GM21786 (cell line): ENCODE measurements at regions not wholly inside any gene's neighbourhood (a gene's known extent, or its start where the extent isn't known, plus 50 kb on each side); places are given as distances from the start of the nearest gene placed in this dataset.
"Not testable (repeated sequence)": the region's sequence is repeated elsewhere in the genome, so short reads cannot be mapped to it uniquely, and the experiment has no call there.

ENCODE experiments used
- ATAC-seq: cut with Tn5 transposase; IDR thresholded peaks from one replicate; pipeline ENCODE4 v1.9.1; 2021; ENCODE audit not compliant: unreplicated experiment

DNA sequence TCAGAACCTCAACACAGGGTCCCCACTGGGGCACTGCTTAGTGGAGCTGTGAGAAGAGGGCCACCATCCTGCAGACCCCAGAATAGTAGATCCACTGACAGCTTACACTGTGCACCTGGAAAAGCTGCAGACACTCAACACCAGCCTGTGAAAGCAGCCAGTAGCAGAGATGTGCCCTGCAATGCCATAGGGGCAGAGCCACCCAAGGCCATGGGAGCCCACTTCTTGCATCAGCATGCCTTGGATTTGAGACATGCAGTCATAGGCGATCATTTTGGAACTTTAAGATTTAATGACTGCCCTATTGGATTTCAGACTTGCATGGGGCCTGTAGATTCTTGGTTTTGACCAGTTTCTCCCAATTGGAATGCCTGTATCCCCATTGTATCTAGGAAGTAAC, 1962.1 kb upstream of the PRR20A start:
- not testable (repeated sequence) for ATAC-seq

DNA sequence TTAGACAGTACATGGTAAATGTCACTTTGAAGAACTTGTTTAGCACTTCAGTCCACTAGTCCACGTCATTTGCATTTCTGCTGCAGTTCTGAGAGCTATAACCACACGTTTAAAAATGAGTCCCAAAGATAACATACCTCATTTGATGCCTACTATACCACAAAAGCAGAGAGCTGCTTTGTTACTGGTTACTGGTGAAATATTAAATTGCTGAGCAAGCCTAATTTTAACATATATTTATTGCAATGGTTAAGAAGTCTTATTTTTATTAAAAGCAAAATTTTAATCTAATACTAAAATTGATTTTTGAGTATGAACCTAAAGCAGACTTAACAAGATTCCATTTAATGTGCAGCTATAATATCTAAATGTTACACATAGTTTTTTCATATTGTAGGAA, 1949.7 kb upstream of the PRR20A start:
- no peak for ATAC-seq

DNA sequence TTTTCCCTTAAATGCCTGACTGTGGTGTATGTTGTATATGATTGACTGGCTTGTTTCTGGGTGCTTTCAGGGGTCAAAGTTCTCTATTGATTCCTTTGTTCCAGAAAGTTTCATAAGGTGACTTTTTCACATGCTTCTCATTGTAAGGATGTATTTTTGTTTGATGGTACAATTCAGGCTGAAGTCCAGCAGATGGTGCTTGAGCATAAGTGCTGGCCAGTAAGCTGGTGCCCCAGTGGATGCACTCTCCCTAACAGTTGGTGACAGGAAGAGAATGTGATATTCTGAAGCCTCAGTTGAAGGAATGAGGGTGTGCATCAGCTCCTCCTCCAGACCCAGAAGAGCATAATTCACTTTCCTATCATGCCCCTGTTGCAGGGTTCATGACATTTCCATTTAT, 1941.6 kb upstream of the PRR20A start:
- no peak for ATAC-seq

DNA sequence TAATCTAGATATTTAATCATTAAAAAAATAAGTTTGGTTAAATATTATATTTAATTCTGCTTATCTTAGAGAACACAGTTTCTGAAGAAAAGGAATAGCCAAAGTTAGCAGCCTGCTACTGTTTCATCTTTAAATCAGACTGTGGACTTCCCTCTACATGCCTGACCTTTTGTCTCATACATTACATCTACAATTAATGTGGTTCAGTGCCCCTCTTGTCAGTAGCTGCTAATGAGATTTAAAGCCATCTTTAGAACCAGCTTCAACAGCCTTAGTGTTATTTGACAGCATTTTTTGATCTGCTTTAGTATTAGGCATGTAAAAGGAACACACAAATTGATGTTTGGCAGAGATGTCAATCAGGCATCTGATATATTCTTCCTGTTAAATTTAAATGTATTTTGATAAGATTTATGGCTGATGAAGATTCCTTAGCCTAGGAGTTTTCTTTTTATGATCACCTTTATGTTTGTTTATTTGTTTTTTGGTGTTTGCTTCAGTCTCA, 1925.8 kb upstream of the PRR20A start:
- no peak for ATAC-seq

DNA sequence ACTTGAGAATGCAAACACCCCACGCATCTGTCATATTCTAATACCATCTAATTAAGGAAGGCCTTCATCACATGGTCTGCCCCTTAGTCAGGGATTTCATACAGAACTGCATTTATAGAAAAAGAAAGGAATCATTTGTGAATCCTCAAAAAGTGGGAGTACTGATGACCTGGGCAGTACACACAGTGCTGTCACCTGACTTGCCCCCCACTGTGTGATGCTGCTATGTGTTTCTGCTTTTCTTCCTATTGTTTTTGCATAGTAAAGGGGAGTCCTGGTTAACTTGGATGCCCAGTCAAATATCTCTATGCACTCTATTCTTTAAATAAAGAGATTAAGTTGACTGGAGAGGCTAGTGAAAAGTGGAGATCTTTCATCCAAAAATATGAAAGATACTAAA, 1921.2 kb upstream of the PRR20A start:
- ATAC-seq = no peak

DNA sequence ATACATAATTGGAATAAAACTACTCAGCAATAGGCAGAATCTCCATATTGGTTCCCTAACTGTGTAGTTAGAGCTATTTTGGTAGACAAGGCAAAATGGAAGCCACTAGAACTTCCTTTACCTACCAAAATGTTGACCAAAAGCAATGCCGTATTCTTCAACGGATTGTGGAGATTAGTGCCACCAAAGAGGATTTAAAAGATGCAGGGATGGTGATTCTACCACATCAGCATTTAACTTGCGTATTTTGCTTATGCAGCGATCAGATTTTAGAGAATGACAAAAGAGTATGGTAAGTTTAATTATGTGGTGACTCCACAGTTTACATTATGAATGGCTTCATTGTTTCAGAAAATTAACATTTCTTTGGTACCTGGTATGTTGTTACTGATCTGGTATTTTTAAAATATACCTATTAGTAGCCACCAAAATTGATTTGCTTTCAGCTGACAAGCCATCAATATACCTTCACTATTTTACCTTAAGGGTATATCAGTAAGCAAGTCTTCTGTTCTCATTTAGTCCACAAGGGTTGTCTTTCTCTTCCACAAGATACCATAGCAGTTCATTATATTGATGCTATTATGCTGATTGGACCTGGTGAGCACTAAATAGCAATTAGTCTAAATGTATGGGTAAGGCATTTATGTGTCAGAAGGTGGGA, 1910.7 kb upstream of the PRR20A start:
- no peak for ATAC-seq

DNA sequence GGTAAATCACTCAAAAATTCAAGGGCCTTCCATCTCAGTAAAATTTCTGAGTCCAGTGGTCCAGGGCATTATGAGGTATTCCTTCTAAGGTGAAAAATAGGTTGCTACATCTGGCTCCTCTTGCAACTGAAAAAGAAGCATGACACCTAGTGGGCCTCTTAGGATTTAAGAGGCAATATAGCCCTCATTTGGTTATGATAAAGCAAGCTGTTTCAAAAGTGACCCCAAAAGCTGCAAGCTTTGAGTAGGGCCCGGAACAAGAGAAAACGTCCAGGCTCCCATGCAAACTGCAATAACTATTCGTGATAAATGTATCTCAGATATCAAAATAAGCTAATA, 1910.2 kb upstream of the PRR20A start:
- no peak for ATAC-seq

DNA sequence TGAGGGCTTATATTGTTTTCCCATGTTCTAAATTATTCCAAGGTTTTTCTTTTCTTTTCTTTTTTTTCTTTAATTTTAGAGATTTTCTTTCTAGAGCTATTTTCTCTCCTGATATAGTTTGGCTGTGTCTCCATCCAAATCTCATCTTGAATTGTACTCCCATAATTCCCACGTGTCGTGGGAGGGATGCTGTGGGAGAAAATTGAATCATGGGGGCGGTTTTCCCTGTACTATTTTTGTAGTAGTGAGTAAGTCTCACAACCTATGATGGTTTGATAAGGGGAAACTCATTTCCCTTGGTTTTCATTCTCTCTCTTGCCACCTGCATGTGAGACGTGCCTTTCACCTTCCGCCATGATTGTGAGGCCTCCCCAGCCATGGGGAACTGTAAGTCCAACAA, 1906.4 kb upstream of the PRR20A start:
- no peak for ATAC-seq

DNA sequence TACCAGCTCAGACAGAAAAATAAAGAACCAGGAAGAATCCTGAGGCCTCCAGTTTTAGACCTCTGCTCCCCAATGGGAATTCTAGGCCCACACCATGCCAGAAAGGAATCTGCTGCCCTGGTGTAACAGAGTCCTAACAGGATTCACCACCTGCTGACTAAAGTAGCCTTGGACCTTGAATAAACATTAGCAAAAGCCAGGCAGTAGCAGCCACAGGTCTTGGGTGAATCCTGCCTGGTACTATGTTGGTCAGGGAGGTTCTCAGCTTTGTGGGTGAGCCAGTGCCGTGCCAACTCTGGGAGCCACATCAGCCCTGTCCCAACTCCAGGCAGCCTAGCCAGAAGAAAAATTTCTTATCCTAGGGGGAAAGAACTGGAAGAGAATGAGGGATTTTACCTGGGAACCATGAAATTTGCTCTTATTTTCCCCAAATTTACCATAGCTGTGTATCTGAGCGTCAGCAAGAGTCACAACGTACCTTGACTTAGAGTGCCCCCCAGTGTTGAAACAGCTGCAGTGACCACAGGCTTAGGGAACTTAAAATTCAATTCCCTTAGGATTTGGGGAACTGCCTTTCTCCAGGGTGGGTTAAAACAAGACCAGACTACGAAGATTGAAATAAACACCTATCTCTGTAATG, 1895.6 kb upstream of the PRR20A start:
- no peak for ATAC-seq

DNA sequence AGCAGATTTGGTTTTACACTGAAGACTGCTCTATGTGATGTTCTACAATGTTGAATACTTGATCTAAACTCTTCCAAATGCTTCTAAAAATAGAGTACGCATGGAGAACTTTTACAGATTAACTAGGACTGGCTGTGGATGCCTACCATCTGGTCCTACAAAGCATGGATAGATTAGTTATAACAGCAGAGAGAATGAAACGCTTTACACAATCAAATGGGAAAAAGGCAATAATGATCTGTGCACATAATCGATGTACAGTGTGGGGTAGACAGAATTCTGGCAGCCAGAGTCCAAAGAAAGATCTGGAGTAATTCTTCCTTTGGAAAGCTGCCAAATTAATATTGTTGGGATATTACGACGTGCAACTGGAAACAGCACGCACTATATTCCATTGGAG, 1885.5 kb upstream of the PRR20A start:
- no peak for ATAC-seq

DNA sequence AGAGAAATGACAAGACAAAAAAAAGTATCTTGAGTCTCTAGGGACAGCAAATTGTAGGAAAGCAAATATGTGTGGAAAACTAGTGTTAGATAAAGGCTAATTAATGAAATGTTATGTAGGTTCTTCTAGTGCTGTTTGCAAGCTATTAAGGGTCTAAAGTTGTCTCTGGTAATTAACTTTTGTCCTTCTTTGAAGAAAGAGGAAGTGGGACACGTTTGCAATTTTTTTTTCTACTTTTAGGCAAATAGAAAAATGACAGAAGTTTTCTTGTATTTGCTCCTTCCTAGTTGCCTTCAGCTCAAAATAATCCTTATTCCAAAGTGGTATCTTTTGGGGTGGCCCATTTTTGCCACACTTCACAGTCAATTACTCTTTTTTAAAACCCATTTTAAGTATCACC, 1877.7 kb upstream of the PRR20A start:
- no peak for ATAC-seq

DNA sequence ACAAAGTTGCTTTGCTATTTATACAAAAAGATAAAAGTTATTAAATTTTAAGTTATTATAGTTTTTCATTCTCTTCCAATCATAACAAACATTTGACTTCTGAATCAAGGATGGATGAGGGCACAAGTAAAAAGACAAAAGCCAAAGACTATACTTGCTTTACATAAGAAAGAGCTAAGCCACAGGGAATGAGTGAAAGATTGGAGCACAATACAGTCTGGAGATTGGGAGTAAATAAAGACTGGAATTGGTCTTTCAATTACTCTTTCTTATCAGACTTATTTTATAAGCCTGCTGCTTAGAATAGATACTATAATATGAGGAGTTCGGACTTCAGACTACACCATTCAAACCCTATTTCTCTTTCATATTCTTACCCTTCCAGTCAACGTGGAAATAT, 1874.1 kb upstream of the PRR20A start:
- ATAC-seq = no peak

DNA sequence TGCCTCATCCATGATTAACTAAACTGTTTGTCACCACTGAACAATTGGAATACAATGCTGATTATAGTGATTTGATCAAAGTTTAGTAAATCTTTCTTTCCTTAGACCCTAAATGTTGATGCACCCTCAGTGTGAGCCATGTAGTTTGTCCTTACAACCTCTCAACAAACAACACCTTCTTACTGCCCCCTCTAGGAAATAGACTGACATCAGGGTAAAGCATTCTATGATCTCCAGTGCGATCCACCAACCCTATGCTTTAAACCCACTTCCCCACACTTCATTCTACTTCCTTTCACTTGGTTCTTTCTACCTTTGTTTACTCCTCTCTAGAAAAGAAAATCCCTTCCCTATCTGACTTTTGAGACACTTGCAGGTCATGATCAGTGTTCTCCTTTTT, 1842.5 kb upstream of the PRR20A start:
- no peak for ATAC-seq

DNA sequence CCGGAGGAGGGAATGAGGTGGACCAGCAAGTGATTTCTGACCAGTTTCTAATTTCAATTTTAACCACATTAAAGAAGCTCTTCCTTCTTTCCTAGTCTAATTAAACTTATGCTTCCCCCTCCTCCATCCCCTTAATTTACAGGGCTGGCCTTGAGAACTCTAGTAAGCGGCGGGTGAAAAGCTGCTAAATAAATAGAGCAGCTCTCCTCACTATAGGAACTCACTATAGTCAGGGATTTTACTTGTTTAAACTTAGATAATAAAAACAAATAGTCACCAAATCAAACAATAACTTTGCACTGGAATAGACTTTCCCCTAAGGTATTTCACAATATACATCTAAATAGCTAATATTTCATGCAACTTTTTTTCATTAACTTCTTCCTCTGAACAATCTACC, 1838.2 kb upstream of the PRR20A start:
- ATAC-seq = no peak

DNA sequence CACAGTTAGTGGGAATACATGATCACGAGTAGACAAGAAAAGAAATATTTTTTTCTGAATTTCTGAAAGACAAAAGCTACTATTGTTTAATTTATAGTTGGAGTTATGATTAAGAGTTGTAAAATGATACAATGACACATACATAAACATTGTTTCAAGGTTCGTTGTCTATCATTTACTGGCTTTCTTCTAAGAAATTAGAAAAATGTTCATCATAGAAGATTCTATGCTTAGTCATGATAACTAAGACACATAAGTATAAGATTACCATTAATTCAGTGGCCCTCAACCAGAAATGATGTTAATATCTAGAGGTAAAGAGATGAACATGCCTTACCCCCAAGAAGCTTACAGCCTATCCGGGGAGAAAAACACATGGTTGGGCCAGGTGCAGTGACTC, 1832.8 kb upstream of the PRR20A start:
- no peak for ATAC-seq

DNA sequence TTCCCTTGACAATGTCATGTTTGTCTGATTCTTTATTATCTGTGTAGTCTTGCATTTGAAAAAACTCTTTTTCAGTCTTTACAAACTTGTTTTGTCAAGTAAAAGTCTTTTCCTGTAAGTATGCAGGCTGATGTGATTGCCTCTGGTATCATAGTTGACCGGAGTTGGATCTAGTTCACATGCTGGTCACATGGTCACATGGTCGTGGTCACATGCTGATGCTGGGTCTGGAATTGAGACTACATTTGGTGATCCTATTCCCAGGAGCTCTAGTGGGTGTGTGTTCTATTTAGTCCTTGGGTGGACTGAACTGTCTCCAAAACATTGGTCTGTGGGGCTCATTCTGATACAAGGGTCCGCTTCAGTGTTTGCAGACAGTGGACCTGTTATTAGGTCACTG, 1798.8 kb upstream of the PRR20A start:
- ATAC-seq = no peak

DNA sequence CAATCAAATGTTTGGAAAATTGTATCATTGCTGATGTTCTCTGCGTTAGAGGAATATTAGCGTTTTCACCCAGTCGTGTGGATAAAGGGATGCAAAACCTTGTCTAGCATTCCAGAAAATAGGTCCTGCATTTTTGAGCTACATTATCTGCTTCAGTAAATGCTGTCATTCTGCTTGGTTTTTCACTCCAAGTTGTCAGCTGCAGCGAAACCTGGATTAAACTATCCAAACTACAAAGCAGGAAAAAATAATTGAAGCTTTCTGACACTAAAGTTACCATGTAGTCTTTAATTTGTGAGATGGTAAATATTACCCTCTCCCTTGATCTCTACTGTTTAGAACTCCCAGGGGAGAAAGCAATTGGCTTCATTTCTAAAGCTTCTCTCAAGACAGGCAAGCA, 1795.5 kb upstream of the PRR20A start:
- no peak for ATAC-seq

DNA sequence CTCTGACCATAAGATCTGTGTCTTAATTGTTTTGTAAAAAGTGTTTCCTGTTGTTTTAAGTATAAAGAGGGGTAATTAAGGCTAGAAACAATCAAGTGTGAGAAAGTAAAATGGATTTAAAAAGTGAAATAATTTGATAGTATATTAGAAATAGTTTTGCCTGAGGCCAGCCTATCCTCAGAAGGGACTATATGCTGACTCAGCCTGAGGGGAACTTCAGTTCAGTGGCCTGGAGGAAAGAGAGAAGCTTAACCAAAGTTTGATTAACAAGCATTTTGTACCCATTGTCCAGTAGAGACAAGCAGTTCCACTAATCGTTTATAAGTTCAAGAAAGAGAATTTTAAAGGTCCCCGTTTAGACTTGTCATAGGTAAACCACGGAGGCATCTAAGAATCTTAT, 1793.2 kb upstream of the PRR20A start:
- no peak for ATAC-seq

DNA sequence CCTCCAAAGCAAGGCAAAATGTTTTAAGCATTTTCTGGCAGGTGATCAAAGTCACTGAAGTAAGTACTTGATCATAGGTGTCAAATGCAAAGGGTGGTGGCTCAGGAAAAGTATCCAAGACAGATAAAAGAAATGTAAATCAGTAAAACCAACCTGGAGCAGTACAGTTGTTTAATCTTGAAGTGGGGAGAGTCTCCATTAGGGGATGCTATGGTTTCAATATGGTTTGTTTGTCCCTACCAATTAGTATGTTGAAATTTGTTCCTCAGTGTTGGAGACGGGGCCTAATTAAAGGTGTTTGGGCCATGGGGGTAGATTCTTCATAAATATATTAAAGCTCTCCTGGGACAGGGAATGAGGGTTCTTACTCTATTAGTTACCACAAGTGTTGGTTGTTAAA, 1781.7 kb upstream of the PRR20A start:
- ATAC-seq = no peak

DNA sequence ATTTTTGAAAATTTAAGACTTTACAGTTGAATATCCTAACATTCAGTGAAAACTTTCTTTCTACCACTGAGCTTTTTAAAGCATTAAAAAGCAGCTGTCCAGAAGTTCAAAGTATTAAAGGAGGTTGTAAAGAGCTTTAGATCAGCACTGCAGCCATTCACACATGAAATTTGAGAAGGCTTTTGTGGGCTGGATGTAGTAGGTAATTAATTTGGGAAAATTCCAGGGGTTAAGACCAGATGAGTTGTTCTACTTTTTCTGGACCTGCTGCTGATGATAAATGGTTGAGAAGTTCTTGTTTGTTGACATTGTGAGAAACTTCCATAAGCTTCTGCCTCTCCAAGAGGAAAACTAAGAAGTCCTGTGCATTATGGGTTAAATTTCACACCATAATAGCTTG, 1779.6 kb upstream of the PRR20A start:
- ATAC-seq = no peak

DNA sequence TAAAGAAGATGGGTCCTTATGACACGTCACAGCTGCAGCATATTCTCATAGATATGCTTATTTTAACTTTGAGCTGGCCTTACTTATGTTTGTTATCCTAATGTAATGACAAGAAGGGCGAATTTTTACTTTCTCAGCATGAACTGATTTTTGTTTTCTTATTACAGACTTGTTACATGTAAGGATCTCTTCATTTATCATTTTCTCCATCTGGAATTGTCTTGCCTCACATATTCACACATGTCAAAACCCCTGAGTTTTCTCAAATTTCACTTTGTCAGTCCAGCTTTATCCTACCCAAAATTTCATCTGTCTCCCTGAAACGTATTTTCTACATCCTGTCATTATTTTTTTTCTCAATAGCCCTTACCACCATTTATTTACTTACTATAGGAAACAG, 1774.0 kb upstream of the PRR20A start:
- ATAC-seq = no peak

DNA sequence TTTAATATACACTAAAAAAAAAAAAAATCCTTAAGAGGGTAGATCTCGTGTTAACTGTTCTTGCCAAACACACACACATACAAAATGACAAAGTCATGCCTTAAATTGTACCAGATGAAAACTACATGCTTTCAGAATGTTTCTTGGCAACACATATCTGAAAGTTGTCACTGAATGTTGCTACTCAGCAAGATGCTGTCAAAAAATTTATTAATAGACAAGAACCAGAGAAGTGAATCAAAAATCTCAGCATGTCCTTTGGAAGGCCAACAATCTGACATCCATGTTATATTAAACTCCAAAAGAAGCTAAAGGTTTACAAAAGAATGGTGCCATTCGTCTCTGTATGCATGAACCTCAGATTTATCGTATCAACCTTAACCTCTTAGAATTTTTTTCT, 1746.2 kb upstream of the PRR20A start:
- ATAC-seq = no peak

DNA sequence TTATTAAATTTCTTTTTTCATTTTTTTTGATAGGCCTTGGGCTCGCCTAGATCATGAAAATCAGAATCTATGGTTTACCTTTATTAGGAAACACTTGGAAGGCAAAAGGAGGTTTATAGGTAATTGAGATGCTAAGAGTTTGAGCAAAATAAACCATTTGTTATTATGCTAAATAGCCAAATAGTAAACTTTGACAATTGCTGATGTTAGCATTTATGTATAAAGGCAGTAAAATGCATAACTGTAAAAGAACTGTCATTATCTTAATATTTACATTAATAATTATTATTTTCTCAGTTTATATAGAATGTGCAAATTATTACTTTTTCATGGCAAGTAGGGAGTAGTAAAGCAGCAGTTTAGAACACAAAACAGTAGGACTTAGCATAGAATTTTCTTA, 1737.8 kb upstream of the PRR20A start:
- ATAC-seq = no peak
